GM12892 (cell line): ENCODE measurements at regions not wholly inside any gene's neighbourhood (a gene's known extent, or its start where the extent isn't known, plus 50 kb on each side); places are given as distances from the start of the nearest gene placed in this dataset.

Experiments
- DNase-seq: peaks from one replicate; pipeline ENCODE4 v3.0.0; 2011; ENCODE audit not compliant: insufficient read length
- FAIRE-seq: peaks from 2 replicates; lab custom pipeline; 2011; peaks lifted over from hg19 to GRCh38; lab: Jason Lieb, UNC
- POLR2A ChIP-seq: IDR thresholded peaks from 2 replicates; pipeline ENCODE4 v1.6.1; 2011; ENCODE audit warnings: low read depth, low read length, control low read depth
- POLR2AphosphoS5 ChIP-seq: IDR thresholded peaks from 2 replicates; pipeline ENCODE4 v1.6.1; 2011; ENCODE audit warnings: low read depth, low read length, control low read depth
- TAF1 ChIP-seq: IDR thresholded peaks from 2 replicates; pipeline ENCODE4 v1.6.1; 2011; ENCODE audit warnings: low read depth, mild to moderate bottlenecking, control low read depth, low read length, borderline replicate concordance

DNA sequence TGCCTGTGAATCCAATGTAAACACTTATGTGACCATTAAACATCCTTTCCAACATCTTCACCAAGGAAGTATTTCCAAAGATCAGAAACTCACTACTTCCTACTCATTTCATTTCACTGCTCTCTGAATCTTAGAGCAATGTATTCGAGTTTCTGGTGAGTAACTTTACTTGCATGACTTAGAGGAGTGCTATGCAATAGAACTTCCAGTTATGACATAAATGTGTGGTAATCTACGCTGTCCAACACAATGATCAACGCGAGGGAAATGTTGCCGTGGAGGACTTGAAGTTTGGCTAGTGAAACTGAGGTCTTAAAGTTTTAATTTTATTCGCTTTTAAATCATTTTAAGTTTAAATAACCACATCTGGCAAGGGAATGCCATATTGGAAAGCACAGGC, 1326.3 kb downstream of the XPNPEP1 start:
- DNase-seq (no peak), FAIRE-seq (no peak)
- TF ChIP-seq TAF1 (no peak), POLR2A (no peak), POLR2AphosphoS5 (no peak)

GRCh38 chr10:108592956-108593355, 1330.4 kb downstream of the XPNPEP1 start:
- DNase-seq, result no peak
- TF ChIP-seq POLR2A (no peak), POLR2AphosphoS5 (no peak), TAF1 (no peak)
- no peak for FAIRE-seq

GRCh38 chr10:108591417-108591816, 1331.9 kb downstream of the XPNPEP1 start:
- DNase-seq (no peak), FAIRE-seq (no peak)
- no peak for TF ChIP-seq TAF1
- no peak for TF ChIP-seq POLR2A
- no peak for TF ChIP-seq POLR2AphosphoS5

DNA sequence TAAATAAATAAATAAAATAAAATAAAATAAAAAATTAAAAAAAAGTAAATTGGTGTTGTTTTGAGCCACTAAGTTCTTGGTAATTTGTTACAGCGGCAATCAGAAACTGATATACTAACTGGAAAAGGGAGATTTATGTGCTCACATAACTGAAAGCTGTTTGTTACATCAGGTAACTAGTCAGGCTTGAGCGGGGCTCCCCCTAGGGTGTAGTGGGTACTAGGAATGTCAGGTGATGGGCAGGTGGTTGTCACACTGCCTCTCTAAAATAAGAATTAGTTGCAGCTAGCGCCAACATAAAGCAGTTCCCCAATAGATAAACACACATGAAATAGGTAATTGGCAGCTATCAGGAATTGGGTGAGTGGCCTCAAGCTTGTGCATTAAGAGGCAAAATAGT, 1336.9 kb downstream of the XPNPEP1 start:
- DNase-seq (no peak), FAIRE-seq (no peak)
- TF ChIP-seq POLR2AphosphoS5 (no peak), POLR2A (no peak), TAF1 (no peak)

DNA sequence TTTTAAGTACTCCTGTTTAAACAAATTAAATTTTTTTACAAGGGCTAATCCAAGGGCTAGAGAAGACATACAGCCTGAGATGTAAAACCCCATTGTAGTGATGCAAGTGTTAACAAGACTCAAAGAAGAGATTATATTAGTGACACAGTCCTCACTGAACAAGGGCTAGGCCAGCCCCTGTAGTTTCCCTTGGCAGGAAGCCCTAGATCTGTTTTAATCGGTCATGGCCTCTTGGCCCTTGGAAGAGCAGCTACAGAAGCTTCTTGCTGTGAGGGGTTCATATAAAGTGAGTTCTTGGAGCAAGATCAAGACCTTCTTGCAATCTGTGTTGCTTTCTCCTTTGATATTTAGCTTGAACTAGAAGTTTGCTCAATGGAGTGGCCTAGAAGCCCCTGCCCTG, 1339.4 kb downstream of the XPNPEP1 start:
- TF ChIP-seq POLR2A, result no peak
- no peak for FAIRE-seq
- no peak for DNase-seq

- DNase-seq, result no peak
- no peak for FAIRE-seq
- TF ChIP-seq TAF1, result no peak
- TF ChIP-seq POLR2AphosphoS5, result no peak
- TF ChIP-seq POLR2A, result no peak
Measured at GRCh38 chr10:108582888-108583287, 1340.4 kb downstream of the XPNPEP1 start.

DNA sequence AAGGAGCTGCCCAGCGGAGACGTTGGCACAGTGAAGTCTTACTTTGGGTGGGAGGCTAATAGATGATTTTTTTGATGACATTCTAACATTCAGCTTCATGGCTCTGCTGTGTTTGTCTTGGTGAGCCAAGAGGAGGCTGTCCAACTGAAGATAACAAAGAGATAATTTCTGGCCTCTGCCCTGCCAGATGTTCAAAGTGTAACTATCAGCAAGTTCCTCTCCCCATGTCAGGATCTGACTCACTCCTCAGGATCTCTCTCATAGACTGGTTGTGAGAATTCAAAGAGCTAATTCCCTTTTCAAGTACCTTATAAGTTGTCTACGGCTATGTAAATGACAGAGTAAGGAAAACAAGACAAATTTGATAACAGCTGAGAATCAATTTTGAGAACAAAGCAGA, 1340.9 kb downstream of the XPNPEP1 start:
- no peak for DNase-seq
- TF ChIP-seq POLR2AphosphoS5, result no peak
- no peak for TF ChIP-seq TAF1
- no peak for TF ChIP-seq POLR2A
- FAIRE-seq, result no peak

GRCh38 chr10:108578258-108578657, 1345.1 kb downstream of the XPNPEP1 start:
- no peak for DNase-seq
- no peak for FAIRE-seq
- TF ChIP-seq POLR2AphosphoS5 (no peak), POLR2A (no peak), TAF1 (no peak)

- TF ChIP-seq POLR2AphosphoS5, result no peak
- no peak for TF ChIP-seq POLR2A
- TF ChIP-seq TAF1, result no peak
- FAIRE-seq (no peak), DNase-seq (no peak)
Measured at GRCh38 chr10:108574233-108574632, 1349.1 kb downstream of the XPNPEP1 start.

- DNase-seq (no peak), FAIRE-seq (no peak)
- TF ChIP-seq TAF1 (no peak), POLR2A (no peak), POLR2AphosphoS5 (no peak)
Measured at GRCh38 chr10:108568824-108569223, 1354.5 kb downstream of the XPNPEP1 start.

DNA sequence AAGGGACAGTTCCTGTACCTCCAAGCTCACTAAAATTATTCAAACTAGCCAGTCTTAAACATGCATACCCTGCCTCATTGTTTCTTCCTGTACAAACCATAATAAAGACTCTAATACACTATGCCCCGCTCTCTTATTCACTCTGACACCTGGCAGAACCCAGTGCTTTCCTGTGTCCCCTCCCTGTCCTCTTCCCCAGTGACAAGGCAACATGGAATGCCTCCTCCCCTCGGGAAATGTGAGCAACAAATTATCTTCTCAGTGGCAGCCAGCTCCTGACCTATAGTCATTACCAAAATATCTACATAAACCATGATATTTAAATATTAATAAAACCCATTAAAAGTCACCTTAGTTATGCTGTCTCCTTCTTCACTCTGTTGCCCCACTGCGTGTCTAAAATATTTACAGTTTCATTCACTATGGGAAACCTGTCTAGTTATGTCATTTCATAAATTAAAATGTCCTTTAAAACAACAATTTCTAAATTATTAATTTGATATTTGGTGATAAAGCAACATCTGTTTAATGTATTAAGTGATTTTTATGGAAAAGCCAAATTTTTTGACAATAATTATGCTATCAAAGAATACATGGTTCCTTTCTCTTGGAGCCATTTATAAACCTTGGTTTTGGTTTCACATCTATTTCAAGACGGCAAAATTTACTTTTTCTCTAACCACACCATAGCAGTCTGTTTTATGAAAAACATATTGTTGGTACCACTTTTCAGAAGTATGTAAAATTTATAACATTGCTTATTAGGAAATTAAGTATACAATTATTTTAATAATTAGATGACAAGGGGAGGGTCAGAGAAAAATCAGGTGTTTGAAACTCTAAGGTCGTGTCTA, 1355.2 kb downstream of the XPNPEP1 start:
- TF ChIP-seq POLR2AphosphoS5 (no peak), TAF1 (no peak), POLR2A (no peak)
- FAIRE-seq (no peak), DNase-seq (no peak)
